SU-DHL-6 (cell line): ENCODE measurements at regions not wholly inside any gene's neighbourhood (a gene's known extent, or its start where the extent isn't known, plus 50 kb on each side); places are given as distances from the start of the nearest gene placed in this dataset.

Experiments
- EZH2phosphoT487 ChIP-seq: fragments of 200-600 bp; sonication (generic), shearing (Covaris generic); conservative IDR thresholded peaks from 2 replicates; pipeline ENCODE4 v1.6.1; 2018; ENCODE audit warnings: mild to moderate bottlenecking, antibody characterized with exemption, low read length, moderate library complexity, mixed read lengths
- TF ChIP-seq, protein P1 (sequence below): fragments of 200-600 bp; sonication (generic); IDR thresholded peaks from one replicate; pipeline ENCODE4 v1.5.1; 2017; ENCODE audit warnings: antibody characterized with exemption, mild to moderate bottlenecking, low read length, moderate library complexity; ENCODE audit not compliant: insufficient read depth, poor library complexity, severe bottlenecking

DNA sequence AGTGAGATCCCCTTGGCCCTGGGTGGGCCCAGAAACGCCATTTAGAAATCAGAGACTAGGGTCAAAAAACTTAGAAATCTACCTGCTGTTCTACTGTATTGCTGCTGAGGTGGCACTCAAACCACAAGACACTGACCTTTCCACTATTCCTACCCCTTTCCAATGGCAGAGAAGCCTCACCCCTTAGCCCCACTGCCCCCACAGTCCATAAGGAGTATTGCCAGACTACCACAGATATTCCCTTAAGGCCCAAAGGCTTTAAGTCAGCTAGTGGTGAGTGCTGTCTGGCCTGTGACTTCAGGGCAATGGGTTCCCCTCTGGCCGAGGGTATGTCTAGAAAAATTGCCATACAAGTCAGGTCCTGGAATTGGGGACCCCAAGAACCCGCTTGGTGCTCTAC lies 656.1 kb downstream of the COL12A1 start:
- TF ChIP-seq, protein P1, sequence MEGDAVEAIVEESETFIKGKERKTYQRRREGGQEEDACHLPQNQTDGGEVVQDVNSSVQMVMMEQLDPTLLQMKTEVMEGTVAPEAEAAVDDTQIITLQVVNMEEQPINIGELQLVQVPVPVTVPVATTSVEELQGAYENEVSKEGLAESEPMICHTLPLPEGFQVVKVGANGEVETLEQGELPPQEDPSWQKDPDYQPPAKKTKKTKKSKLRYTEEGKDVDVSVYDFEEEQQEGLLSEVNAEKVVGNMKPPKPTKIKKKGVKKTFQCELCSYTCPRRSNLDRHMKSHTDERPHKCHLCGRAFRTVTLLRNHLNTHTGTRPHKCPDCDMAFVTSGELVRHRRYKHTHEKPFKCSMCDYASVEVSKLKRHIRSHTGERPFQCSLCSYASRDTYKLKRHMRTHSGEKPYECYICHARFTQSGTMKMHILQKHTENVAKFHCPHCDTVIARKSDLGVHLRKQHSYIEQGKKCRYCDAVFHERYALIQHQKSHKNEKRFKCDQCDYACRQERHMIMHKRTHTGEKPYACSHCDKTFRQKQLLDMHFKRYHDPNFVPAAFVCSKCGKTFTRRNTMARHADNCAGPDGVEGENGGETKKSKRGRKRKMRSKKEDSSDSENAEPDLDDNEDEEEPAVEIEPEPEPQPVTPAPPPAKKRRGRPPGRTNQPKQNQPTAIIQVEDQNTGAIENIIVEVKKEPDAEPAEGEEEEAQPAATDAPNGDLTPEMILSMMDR: no peak
- no peak for TF ChIP-seq EZH2phosphoT487
